ENCODE measurements at regions not wholly inside any gene's neighbourhood (a gene's known extent, or its start where the extent isn't known, plus 50 kb on each side); places are given as distances from the start of the nearest gene placed in this dataset.
A peak's percentile ranks its signal among the peaks of the same experiment; 100 is the strongest.

- TF ChIP-seq CTCF (conservative IDR thresholded peaks at IDR 0.05), result no peak
- TF ChIP-seq ZFX (IDR thresholded peaks at IDR 0.05), result no peak
- H3K27ac ChIP-seq, result no peak overlapping the region
Observed at GRCh38 chr1:34389974-34390373, 213.3 kb downstream of the C1orf94 start.

GRCh38 chr1:34396042-34396441 lies 219.3 kb downstream of the C1orf94 start:
- no peak overlapping the region for H3K27ac ChIP-seq
- TF ChIP-seq CTCF (conservative IDR thresholded peaks at IDR 0.05), result no peak
- TF ChIP-seq ZFX (IDR thresholded peaks at IDR 0.05), result no peak

- no peak overlapping the region for H3K27ac ChIP-seq
- no peak for TF ChIP-seq CTCF (conservative IDR thresholded peaks at IDR 0.05)
- no peak for TF ChIP-seq ZFX (IDR thresholded peaks at IDR 0.05)
Observed at GRCh38 chr1:34398241-34398915, 221.7 kb downstream of the C1orf94 start.

- no peak overlapping the region for H3K27ac ChIP-seq
- no peak for TF ChIP-seq ZFX (IDR thresholded peaks at IDR 0.05)
- peak; percentile 19; the same call in 1 of the 2 replicates for TF ChIP-seq CTCF (conservative IDR thresholded peaks at IDR 0.05)
Observed at GRCh38 chr1:34398916-34399275, 222.2 kb downstream of the C1orf94 start.

GRCh38 chr1:34400675-34401074 lies 224.0 kb downstream of the C1orf94 start:
- no peak overlapping the region for H3K27ac ChIP-seq
- no peak for TF ChIP-seq CTCF (conservative IDR thresholded peaks at IDR 0.05)
- TF ChIP-seq ZFX (IDR thresholded peaks at IDR 0.05), result no peak

GRCh38 chr1:34403156-34403555 lies 226.4 kb downstream of the C1orf94 start:
- H3K27ac ChIP-seq, result no peak overlapping the region
- TF ChIP-seq CTCF (conservative IDR thresholded peaks at IDR 0.05) (no peak), ZFX (IDR thresholded peaks at IDR 0.05) (no peak)

GRCh38 chr1:34404804-34405203 lies 228.1 kb downstream of the C1orf94 start:
- TF ChIP-seq ZFX (IDR thresholded peaks at IDR 0.05) (no peak), CTCF (conservative IDR thresholded peaks at IDR 0.05) (no peak)

More at GRCh38 chr1:34404804-34405203, 228.1 kb downstream of the C1orf94 start:
- no peak overlapping the region; the same call in 1 of the 2 replicates for H3K27ac ChIP-seq
